Body of pancreas (tissue), 4 donors: ENCODE measurements at regions not wholly inside any gene's neighbourhood (a gene's known extent, or its start where the extent isn't known, plus 50 kb on each side); places are given as distances from the start of the nearest gene placed in this dataset.
A peak's percentile ranks its signal among the peaks of the same experiment; 100 is the strongest.

ENCODE experiments used
- ATAC-seq: fragments of 150-250 bp; one replicate; pipeline ENCODE4 v1.9.1; 2016
- DNase-seq, 4 donors: peaks; one replicate each; pipeline ENCODE4 v3.0.0-alpha.2; 2019
- H3K27ac ChIP-seq, 4 donors: fragments of 200-600 bp; sonication (generic); 1 replicate in 3 of 4; 2 replicates in 1 of 4; pipeline versions ENCODE4 v1.5.1 to v1.6.1; 2016 to 2019; ENCODE audit warnings: mild to moderate bottlenecking in 1 of 4, mixed read lengths in 1 of 4, moderate library complexity in 1 of 4
- H3K27me3 ChIP-seq, 2 donors: fragments of 200-600 bp; sonication (generic); one replicate each; pipeline ENCODE4 v1.6.0; 2016; ENCODE audit warnings: mild to moderate bottlenecking in 1 of 2
- H3K36me3 ChIP-seq, 2 donors: fragments of 200-600 bp; sonication (generic); replicated peaks in 1 of 2; 2 replicates each; pipeline ENCODE4 v1.5.1; 2016; ENCODE audit warnings: low read depth in 2 of 2; ENCODE audit not compliant: insufficient read depth in 1 of 2
- H3K4me1 ChIP-seq: fragments of 200-600 bp; sonication (generic); one replicate; pipeline ENCODE4 v1.6.0; 2016
- H3K4me3 ChIP-seq, 2 donors: fragments of 200-600 bp; sonication (generic); 1 replicate in 1 of 2; 2 replicates in 1 of 2; pipeline ENCODE4 v1.5.1; 2016 to 2019
- H3K9me3 ChIP-seq, 3 donors: fragments of 200-600 bp; sonication (generic); 1 replicate in 2 of 3; 2 replicates in 1 of 3; pipeline ENCODE4 v1.5.1; 2016
- CTCF ChIP-seq, 7 experiments: fragments of 450-650 bp in 4 of 7; fragments of 200-600 bp in 3 of 7; sonication (generic) in 3 of 7; IDR thresholded peaks; one replicate each; pipeline ENCODE4 v1.5.1; 2016 to 2019; ENCODE audit warnings: antibody characterized with exemption in 7 of 7
- POLR2A ChIP-seq, 3 donors: fragments of 450-650 bp; IDR thresholded peaks; one replicate each; pipeline ENCODE4 v1.6.1; 2016; ENCODE audit warnings: antibody characterized with exemption in 3 of 3, mild to moderate bottlenecking in 2 of 3
- WGBS, 2 donors: methylation state at CpG; one replicate each; pipeline ENCODE4 v1.1.5; 2017; 5-methylcytosine and 5-hydroxymethylcytosine counted together
- intact Hi-C: fragments of 100-400 bp; cut with DNase I; formaldehyde crosslinking; loops from one replicate; pipeline ENCODE4 v1.15.1; 2023

GRCh38 chr17:77496831-77497577 is 356.2 kb downstream of the SEC14L1 start:
- TF ChIP-seq CTCF (IDR thresholded peaks at IDR 0.05) (no peak), POLR2A (IDR thresholded peaks at IDR 0.05) (no peak)
- Histone ChIP-seq H3K4me1 (no peaks in the 10 kb centered on the region), H3K36me3 (peaks cover 0 to 2% of the 10 kb centered on the region in 2 donors), H3K9me3 (no peaks in the 10 kb centered on the region), H3K27ac (no peak overlapping the region), H3K27me3 (no peaks in the 10 kb centered on the region), H3K4me3 (no peak overlapping the region)
- peak in 1 of 4 donors; percentile 3 for DNase-seq
- WGBS, 2 donors, result 86 to 94% methylated on average over 5 to 9 of the region's 9 CpGs
- no peak for ATAC-seq
- intact Hi-C loops, result no loop called here

GRCh38 chr17:77497578-77497934 is 356.8 kb downstream of the SEC14L1 start:
- ATAC-seq (no peak), DNase-seq (no peak)
- Histone ChIP-seq H3K27me3 (no peaks in the 10 kb centered on the region), H3K36me3 (peaks cover 0 to 2% of the 10 kb centered on the region in 2 donors), H3K9me3 (no peaks in the 10 kb centered on the region), H3K27ac (no peak overlapping the region), H3K4me3 (no peak overlapping the region), H3K4me1 (no peaks in the 10 kb centered on the region)
- WGBS, 2 donors, result 99 to 100% methylated on average over 8 of the region's 8 CpGs
- TF ChIP-seq POLR2A (IDR thresholded peaks at IDR 0.05) (no peak), CTCF (IDR thresholded peaks at IDR 0.05) (no peak)
- intact Hi-C loops, result no loop called here

GRCh38 chr17:77498091-77498741 is 357.4 kb downstream of the SEC14L1 start:
- TF ChIP-seq CTCF (IDR thresholded peaks at IDR 0.05) (no peak), POLR2A (IDR thresholded peaks at IDR 0.05) (no peak)
- no peak for DNase-seq
- Histone ChIP-seq H3K36me3 (peaks cover 0 to 2% of the 10 kb centered on the region in 2 donors), H3K9me3 (no peaks in the 10 kb centered on the region), H3K4me1 (no peaks in the 10 kb centered on the region), H3K4me3 (no peak overlapping the region), H3K27me3 (no peaks in the 10 kb centered on the region), H3K27ac (no peak overlapping the region)
- WGBS, 2 donors, result 84 to 93% methylated on average over 14 to 19 of the region's 25 CpGs
- intact Hi-C loops, result no loop called here
- no peak for ATAC-seq

GRCh38 chr17:77498791-77499698 is 358.3 kb downstream of the SEC14L1 start:
- no peaks in the 10 kb centered on the region for H3K27me3 ChIP-seq
- ATAC-seq (no peak), DNase-seq (no peak)
- no peak overlapping the region for H3K4me3 ChIP-seq
- TF ChIP-seq POLR2A (IDR thresholded peaks at IDR 0.05) (no peak), CTCF (IDR thresholded peaks at IDR 0.05) (no peak)
- 91 to 93% methylated on average over 16 to 26 of the region's 28 CpGs for WGBS, 2 donors
- intact Hi-C loops, result no loop called here
- peaks cover 0 to 2% of the 10 kb centered on the region in 2 donors for H3K36me3 ChIP-seq
- no peaks in the 10 kb centered on the region for H3K9me3 ChIP-seq
- no peak overlapping the region for H3K27ac ChIP-seq
- no peaks in the 10 kb centered on the region for H3K4me1 ChIP-seq
